ENCODE measurements at regions not wholly inside any gene's neighbourhood (a gene's known extent, or its start where the extent isn't known, plus 50 kb on each side); places are given as distances from the start of the nearest gene placed in this dataset.

GRCh38 chr4:181962321-181962720 lies 280.9 kb upstream of the TENM3 start:
- Histone ChIP-seq H3K4me1 (no peaks in the 10 kb centered on the region), H3K27ac (no peak overlapping the region), H3K4me3 (no peak overlapping the region), H3K27me3 (no peaks in the 10 kb centered on the region), H3K36me3 (no peaks in the 10 kb centered on the region), H3K9me3 (no peaks in the 10 kb centered on the region)
- TF ChIP-seq EP300 (IDR thresholded peaks at IDR 0.05) (no peak), POLR2AphosphoS5 (IDR thresholded peaks at IDR 0.05) (no peak)
- no peak for DNase-seq (ENCODE audit: low spot score in 2 of 2)
- 23% methylated on average over 4 of the region's 4 CpGs for WGBS

- Histone ChIP-seq H3K4me3 (no peak overlapping the region), H3K27me3 (no peaks in the 10 kb centered on the region), H3K27ac (no peak overlapping the region), H3K36me3 (no peaks in the 10 kb centered on the region), H3K4me1 (no peaks in the 10 kb centered on the region), H3K9me3 (no peaks in the 10 kb centered on the region)
- DNase-seq (ENCODE audit: low spot score in 2 of 2) = no peak
- TF ChIP-seq EP300 (IDR thresholded peaks at IDR 0.05) = no peak
- TF ChIP-seq POLR2A (IDR thresholded peaks at IDR 0.05) = no peak
- no peak for TF ChIP-seq CTCF (IDR thresholded peaks at IDR 0.05)
- TF ChIP-seq POLR2AphosphoS5 (IDR thresholded peaks at IDR 0.05) = no peak
- WGBS = 89% methylated on average over 8 of the region's 8 CpGs
Observed at GRCh38 chr4:181964731-181965130, 278.5 kb upstream of the TENM3 start.

DNA sequence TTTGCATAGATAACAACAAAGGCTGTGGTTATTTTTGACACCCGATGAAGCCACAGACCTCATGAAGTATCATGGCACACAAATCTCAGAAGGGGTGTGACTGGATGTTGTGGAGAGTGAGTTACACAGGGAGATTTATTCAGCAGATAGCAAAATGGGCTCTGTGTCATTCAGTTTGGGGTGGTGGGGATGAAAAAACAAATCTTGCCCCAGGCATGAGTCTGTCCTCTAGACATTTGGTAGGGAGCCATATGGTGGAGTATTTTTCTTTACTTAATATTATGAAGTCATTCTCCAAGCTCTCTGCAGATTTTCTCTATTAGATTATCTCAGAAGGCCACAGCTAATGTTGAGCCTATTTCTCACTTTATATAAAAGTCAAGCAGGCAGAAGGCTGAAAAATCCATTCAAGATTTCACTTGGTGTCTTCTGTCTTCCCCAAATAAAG lies 277.1 kb upstream of the TENM3 start:
- WGBS = 22% methylated on average over 1 of the region's 1 CpG
- H3K27ac ChIP-seq = no peak overlapping the region
- no peaks in the 10 kb centered on the region for H3K4me1 ChIP-seq
- DNase-seq (ENCODE audit: low spot score in 2 of 2) = no peak
- no peak overlapping the region for H3K4me3 ChIP-seq
- H3K9me3 ChIP-seq = no peaks in the 10 kb centered on the region
- no peaks in the 10 kb centered on the region for H3K36me3 ChIP-seq
- H3K27me3 ChIP-seq = no peaks in the 10 kb centered on the region
- TF ChIP-seq CTCF (IDR thresholded peaks at IDR 0.05) = no peak
- TF ChIP-seq EP300 (IDR thresholded peaks at IDR 0.05) = no peak
- TF ChIP-seq POLR2A (IDR thresholded peaks at IDR 0.05) = no peak
- no peak for TF ChIP-seq POLR2AphosphoS5 (IDR thresholded peaks at IDR 0.05)

- no peak for TF ChIP-seq EP300 (IDR thresholded peaks at IDR 0.05)
- TF ChIP-seq POLR2A (IDR thresholded peaks at IDR 0.05) = no peak
- no peak for TF ChIP-seq CTCF (IDR thresholded peaks at IDR 0.05)
- no peak for TF ChIP-seq POLR2AphosphoS5 (IDR thresholded peaks at IDR 0.05)
- no peaks in the 10 kb centered on the region for H3K9me3 ChIP-seq
Observed at GRCh38 chr4:181967401-181967800, 275.8 kb upstream of the TENM3 start.

GRCh38 chr4:181968371-181968770 lies 274.8 kb upstream of the TENM3 start:
- H3K9me3 ChIP-seq = no peaks in the 10 kb centered on the region
- H3K27ac ChIP-seq = no peak overlapping the region
- DNase-seq (ENCODE audit: low spot score in 2 of 2) = no peak
- H3K36me3 ChIP-seq = no peaks in the 10 kb centered on the region
- H3K4me3 ChIP-seq = no peak overlapping the region
- TF ChIP-seq EP300 (IDR thresholded peaks at IDR 0.05) (no peak), POLR2AphosphoS5 (IDR thresholded peaks at IDR 0.05) (no peak), CTCF (IDR thresholded peaks at IDR 0.05) (no peak), POLR2A (IDR thresholded peaks at IDR 0.05) (no peak)
- no peaks in the 10 kb centered on the region for H3K27me3 ChIP-seq
- WGBS = 87% methylated on average over 6 of the region's 6 CpGs
- H3K4me1 ChIP-seq = no peaks in the 10 kb centered on the region

More at GRCh38 chr4:181967401-181967800, 275.8 kb upstream of the TENM3 start:
- Histone ChIP-seq H3K27me3 (no peaks in the 10 kb centered on the region), H3K27ac (no peak overlapping the region), H3K4me1 (no peaks in the 10 kb centered on the region), H3K4me3 (no peak overlapping the region), H3K36me3 (no peaks in the 10 kb centered on the region)
- no peak for DNase-seq (ENCODE audit: low spot score in 2 of 2)
- WGBS = 79% methylated on average over 3 of the region's 3 CpGs

DNA sequence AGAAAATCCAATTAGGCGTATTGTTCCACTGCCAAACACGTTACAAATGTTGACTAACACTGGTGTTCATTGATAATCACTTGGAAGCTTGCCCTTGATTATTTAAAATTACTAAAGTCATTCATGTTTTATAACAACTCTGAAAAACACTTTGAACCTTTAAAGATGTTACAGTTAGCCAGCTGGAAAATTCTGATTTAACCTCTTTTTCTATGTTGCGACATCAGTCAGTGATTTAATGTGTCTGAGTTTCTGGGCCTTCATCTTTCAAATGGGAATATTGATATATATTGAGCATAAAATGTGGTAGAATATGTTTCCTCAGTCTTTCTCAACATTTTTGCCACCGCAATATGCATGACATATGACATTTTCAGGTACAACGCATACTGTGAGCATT lies 274.1 kb upstream of the TENM3 start:
- H3K9me3 ChIP-seq = no peaks in the 10 kb centered on the region
- no peaks in the 10 kb centered on the region for H3K4me1 ChIP-seq
- H3K36me3 ChIP-seq = no peaks in the 10 kb centered on the region
- no peaks in the 10 kb centered on the region for H3K27me3 ChIP-seq
- H3K27ac ChIP-seq = no peak overlapping the region
- no peak for TF ChIP-seq POLR2A (IDR thresholded peaks at IDR 0.05)
- TF ChIP-seq CTCF (IDR thresholded peaks at IDR 0.05) = no peak
- no peak for TF ChIP-seq EP300 (IDR thresholded peaks at IDR 0.05)
- no peak for TF ChIP-seq POLR2AphosphoS5 (IDR thresholded peaks at IDR 0.05)
- no peak overlapping the region for H3K4me3 ChIP-seq
- DNase-seq (ENCODE audit: low spot score in 2 of 2) = no peak
- 90% methylated on average over 5 of the region's 5 CpGs for WGBS
